HG03025 (cell line): ENCODE measurements at regions not wholly inside any gene's neighbourhood (a gene's known extent, or its start where the extent isn't known, plus 50 kb on each side); places are given as distances from the start of the nearest gene placed in this dataset.
A peak's percentile ranks its signal among the peaks of the same experiment; 100 is the strongest.

Experiments used
- ATAC-seq: cut with Tn5 transposase; IDR thresholded peaks from one replicate; pipeline ENCODE4 v1.9.1; 2021; ENCODE audit warnings: mild to moderate bottlenecking, moderate library complexity; ENCODE audit not compliant: unreplicated experiment, low FRiP score

- no peak for ATAC-seq
These were observed 134.1 kb upstream of the CEP162 start for GRCh38 chr6:84361372-84362192.

DNA sequence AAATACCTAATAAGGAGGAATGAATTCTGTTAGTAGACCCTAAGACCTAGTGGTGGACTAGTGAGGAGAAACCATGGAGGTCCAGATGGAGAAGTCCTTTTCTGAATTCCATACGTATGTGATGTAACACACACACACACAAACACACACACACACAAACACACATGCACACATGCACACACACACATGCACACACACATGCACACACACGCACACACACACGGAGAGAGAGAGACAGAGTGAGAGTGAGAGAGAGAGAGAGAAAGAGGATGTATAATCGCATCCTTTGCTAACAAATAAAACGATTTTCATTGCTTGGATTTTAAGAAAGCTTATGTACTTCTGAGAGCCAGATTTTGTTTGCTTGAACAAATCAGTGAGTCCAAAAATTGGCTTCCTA is 132.6 kb upstream of the CEP162 start:
- ATAC-seq = no peak

DNA sequence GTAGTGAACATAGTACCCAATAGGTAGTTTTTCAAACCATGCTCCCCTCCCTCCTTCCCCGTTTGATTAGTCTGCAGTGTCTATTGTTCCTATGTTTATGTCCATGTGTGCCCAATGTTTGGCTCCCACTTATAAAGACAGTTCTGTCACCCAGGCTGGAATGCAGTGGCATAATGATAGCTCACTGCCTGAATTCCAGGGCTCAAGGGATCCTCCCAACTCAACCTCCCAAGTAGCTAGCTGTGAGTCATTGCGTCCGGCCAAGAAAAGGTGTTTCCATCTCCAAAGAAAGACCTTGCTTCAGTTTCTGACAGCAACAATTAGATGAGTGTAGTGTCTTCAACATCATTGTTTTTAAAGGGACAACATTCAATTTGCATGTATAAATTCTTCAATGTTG is 131.1 kb upstream of the CEP162 start:
- ATAC-seq = no peak

GRCh38 chr6:84357631-84358030 is 130.2 kb upstream of the CEP162 start:
- ATAC-seq = no peak

DNA sequence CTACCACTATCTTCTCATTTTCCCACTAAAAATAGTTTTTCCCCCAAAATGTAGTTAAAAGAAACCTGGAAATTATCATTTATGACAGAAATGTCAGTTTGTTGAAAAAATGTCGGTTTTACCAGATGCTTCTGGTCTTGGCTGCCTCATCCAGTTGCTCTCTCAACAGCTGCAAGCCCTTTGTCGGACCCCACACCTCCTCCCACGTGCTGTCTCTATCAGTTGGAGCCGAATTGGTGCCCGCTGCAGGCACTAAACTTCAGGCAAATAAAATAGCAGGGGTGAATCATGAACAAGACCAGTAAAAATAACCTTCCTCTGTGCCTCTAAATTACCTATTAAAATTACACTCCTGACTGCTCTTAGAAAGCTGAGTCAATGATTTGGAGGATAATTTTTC is 129.5 kb upstream of the CEP162 start:
- ATAC-seq = no peak

DNA sequence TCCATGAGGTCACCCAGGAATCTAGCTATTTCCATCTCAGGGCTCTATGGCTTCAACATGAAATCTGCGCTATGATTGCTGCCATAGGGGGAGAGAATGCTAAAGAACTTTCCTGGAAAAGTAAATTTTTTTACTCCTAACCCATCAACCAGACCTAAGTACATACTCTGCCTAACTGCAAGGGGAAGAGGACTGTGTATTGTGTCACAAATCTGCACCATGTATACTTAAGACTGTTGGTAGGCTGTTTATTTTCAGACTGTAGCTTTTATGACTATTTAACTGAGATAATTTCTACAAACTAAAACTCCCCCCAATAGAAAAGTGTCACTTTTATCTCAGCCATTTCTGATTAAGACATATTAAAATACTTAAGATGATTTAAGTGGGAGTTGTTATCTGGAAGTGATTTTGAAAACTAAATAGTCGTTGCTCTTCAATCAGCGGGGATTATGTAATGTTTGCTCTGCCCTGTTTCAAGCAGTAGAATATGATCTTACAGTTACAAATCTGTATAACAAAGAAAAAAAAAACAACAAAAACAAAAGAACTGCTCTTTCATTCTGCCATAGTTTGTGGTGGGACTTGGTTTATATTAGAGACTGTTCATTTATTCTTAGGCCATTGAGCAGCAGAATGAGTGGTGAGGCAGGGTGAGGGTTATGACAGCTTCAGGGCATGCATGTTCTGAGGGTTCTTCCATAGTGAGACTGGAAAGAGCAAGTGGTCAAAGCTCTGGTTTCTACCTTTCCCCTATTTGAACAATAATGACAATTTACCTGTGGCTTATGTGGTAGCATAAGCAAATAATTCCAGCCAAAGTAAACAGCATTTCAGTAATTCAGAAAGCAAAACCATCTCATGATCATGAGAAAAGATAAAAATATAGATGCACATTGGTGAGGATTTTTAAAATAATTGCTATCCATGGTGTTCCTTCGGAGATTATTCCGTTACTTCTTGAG is 126.3 kb upstream of the CEP162 start:
- ATAC-seq = no peak

DNA sequence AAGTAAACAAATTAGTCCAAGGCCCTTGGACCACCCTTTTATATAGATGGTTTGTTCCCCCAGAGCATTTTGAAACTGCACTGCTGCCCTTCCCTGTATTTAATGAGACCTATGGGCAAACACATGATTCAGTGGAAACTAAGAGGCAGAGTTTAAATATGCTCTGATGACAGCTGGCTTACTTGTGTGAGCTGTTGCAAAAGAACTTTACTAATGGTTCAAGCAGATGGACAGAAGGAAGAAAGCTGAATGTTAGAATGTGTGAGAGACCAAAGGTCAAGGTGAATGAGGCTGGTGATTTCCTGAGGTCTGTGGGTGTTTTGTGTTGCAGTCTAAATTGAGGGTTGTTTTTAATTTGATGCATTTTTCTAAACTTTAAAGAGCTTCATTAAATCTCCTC is 123.0 kb upstream of the CEP162 start:
- ATAC-seq = no peak

GRCh38 chr6:84349542-84349941 is 122.1 kb upstream of the CEP162 start:
- no peak for ATAC-seq

- ATAC-seq = no peak
These were observed 121.4 kb upstream of the CEP162 start for GRCh38 chr6:84348801-84349200.

- no peak for ATAC-seq
These were observed 118.9 kb upstream of the CEP162 start for GRCh38 chr6:84346372-84346771.

GRCh38 chr6:84344005-84344404 is 116.6 kb upstream of the CEP162 start:
- no peak for ATAC-seq

- no peak for ATAC-seq
These were observed 113.0 kb upstream of the CEP162 start for GRCh38 chr6:84340422-84340821.

GRCh38 chr6:84333842-84334241 is 106.4 kb upstream of the CEP162 start:
- no peak for ATAC-seq

- peak; percentile 99 for ATAC-seq
These were observed 104.9 kb upstream of the CEP162 start for GRCh38 chr6:84332139-84333034.

- ATAC-seq = no peak
These were observed 102.9 kb upstream of the CEP162 start for GRCh38 chr6:84330325-84330724.

GRCh38 chr6:84329516-84329915 is 102.1 kb upstream of the CEP162 start:
- ATAC-seq = no peak

GRCh38 chr6:84329077-84329476 is 101.6 kb upstream of the CEP162 start:
- ATAC-seq = no peak

DNA sequence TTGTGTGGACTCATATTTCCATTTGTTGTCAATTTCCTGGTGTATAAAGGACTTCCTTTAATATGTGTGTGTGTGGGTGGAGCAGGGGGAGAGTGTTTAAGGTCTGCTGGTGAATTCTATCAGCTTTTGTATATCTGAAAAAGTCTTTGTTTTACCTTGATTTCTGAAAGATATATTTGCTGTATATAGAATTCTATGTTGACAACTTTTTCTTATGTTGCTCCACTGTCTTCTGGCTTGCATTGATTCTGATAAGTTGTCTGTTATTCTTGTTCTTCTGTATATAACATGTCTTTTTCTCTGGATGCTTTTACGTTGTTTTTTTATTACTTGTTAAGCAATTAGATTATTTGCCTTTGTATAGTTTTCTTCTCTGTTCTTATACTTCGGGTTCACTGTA is 90.0 kb upstream of the CEP162 start:
- no peak for ATAC-seq

GRCh38 chr6:84314377-84314898 is 87.0 kb upstream of the CEP162 start:
- ATAC-seq = no peak

GRCh38 chr6:84309336-84309735 is 81.9 kb upstream of the CEP162 start:
- ATAC-seq = no peak
